ENCODE measurements at regions not wholly inside any gene's neighbourhood (a gene's known extent, or its start where the extent isn't known, plus 50 kb on each side); places are given as distances from the start of the nearest gene placed in this dataset.
"Not testable (repeated sequence)": the region's sequence is repeated elsewhere in the genome, so short reads cannot be mapped to it uniquely, and the experiment has no call there.

DNA sequence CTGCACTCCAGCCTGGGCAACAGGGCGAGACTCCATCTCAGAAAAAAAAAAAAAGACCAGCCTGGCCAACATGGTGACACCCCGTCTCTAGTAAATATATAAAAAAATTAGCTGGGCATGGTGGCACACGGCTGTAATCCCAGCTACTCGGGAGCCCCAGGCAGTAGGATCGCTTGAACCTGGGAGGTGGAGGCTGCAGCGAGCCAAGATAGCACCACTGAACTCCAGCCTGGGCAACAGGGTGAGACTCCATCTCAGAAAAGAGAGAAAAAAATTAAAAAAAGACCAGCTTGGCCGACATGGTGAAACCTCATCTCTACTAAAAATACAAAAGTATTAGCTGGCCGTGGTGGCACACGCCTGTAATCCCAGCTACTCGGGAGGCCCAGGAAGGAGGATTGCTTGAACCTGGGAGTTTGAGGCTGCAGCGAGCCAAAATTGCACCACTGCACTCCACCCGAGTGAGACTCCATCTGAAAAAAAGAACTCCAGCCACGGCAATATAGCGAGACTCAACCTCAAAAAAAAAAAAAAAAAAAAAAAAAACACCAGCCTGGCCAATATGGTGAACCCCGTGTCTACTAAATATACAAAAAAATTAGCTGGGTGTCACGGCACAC lies 346.1 kb upstream of the PLGLB2 start:
- Histone ChIP-seq H3K27ac (no peak overlapping the region), H3K27me3 (no peaks in the 10 kb centered on the region), H3K4me3 (no peak overlapping the region), H3K36me3 (no peaks in the 10 kb centered on the region), H3K9me3 (no peaks in the 10 kb centered on the region), H3K4me1 (no peaks in the 10 kb centered on the region)
- 85 to 87% methylated on average over 16 of the region's 16 CpGs for WGBS, 2 donors
- DNase-seq = peak; percentile 60
- no peak for TF ChIP-seq EP300 (IDR thresholded peaks at IDR 0.05)
- no peak for TF ChIP-seq POLR2A (IDR thresholded peaks at IDR 0.05)
- TF ChIP-seq, protein P1, sequence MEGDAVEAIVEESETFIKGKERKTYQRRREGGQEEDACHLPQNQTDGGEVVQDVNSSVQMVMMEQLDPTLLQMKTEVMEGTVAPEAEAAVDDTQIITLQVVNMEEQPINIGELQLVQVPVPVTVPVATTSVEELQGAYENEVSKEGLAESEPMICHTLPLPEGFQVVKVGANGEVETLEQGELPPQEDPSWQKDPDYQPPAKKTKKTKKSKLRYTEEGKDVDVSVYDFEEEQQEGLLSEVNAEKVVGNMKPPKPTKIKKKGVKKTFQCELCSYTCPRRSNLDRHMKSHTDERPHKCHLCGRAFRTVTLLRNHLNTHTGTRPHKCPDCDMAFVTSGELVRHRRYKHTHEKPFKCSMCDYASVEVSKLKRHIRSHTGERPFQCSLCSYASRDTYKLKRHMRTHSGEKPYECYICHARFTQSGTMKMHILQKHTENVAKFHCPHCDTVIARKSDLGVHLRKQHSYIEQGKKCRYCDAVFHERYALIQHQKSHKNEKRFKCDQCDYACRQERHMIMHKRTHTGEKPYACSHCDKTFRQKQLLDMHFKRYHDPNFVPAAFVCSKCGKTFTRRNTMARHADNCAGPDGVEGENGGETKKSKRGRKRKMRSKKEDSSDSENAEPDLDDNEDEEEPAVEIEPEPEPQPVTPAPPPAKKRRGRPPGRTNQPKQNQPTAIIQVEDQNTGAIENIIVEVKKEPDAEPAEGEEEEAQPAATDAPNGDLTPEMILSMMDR (IDR thresholded peaks at IDR 0.05) = no peak
- no peak for TF ChIP-seq POLR2AphosphoS5 (IDR thresholded peaks at IDR 0.05)
- intact Hi-C loops (cut with DNase I) = no loop called here

DNA sequence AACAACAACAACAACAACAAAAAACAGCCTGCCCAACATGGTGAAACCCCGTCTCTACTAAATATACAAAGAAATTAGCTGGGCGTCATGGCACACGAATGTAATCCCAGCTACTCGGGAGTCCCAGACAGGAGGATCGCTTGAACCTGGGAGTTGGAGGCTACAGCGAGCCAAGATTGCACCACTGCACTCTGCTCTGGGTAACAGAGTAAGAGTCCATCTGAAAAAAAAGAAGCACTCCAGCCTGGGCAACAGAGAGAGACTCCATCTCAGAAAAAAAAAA lies 344.1 kb upstream of the PLGLB2 start:
- H3K27ac ChIP-seq = no peak overlapping the region
- H3K4me3 ChIP-seq = no peak overlapping the region
- H3K36me3 ChIP-seq = no peaks in the 10 kb centered on the region
- DNase-seq = peak; percentile 58
- TF ChIP-seq POLR2AphosphoS5 (IDR thresholded peaks at IDR 0.05) (no peak), EP300 (IDR thresholded peaks at IDR 0.05) (no peak), POLR2A (IDR thresholded peaks at IDR 0.05) (no peak)
- TF ChIP-seq, protein P1 (IDR thresholded peaks at IDR 0.05) = no peak
- no peaks in the 10 kb centered on the region for H3K9me3 ChIP-seq
- WGBS, 2 donors = 96% methylated on average over 6 of the region's 6 CpGs
- intact Hi-C loops (cut with DNase I) = no loop called here
- H3K27me3 ChIP-seq = no peaks in the 10 kb centered on the region
- H3K4me1 ChIP-seq = no peaks in the 10 kb centered on the region

DNA sequence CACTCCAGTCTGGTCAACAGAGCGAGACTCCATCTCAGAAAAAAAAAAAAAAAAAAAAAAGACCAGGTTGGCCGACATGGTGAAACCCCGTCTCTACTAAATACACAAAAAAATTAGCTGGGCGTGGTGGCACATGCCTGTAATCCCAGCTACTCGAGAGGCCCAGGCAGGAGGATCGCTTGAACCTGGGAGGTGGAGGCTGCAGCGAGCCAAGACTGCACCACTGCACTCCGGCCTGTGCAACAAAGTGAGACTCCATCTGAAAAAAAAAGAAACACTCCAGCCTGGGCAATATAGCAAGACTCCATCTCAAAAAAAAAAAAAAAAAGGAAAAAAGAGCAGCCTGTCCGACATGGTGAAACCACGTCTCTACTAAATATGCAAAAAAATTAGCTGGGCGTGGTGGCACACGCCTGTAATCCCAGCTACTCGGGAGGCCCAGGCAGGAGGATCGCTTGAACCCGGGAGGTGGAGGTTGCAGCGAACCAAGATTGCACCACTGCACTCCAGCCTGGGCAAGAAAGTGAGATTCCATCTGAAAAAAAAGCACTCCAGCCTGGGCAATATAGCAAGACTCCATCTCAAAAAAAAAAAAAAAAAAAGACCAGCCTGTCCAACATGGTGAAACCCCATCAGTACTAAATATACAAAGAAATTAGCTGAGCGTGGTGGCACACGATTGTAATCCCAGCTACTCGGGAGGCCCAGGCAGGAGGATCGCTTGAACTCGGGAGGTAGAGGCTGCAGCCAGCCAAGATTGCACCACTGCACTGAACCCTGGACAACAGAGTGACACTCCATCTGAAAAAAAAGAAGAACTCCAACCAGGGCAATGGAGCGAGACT lies 343.3 kb upstream of the PLGLB2 start:
- not testable (repeated sequence) for H3K4me3 ChIP-seq

DNA sequence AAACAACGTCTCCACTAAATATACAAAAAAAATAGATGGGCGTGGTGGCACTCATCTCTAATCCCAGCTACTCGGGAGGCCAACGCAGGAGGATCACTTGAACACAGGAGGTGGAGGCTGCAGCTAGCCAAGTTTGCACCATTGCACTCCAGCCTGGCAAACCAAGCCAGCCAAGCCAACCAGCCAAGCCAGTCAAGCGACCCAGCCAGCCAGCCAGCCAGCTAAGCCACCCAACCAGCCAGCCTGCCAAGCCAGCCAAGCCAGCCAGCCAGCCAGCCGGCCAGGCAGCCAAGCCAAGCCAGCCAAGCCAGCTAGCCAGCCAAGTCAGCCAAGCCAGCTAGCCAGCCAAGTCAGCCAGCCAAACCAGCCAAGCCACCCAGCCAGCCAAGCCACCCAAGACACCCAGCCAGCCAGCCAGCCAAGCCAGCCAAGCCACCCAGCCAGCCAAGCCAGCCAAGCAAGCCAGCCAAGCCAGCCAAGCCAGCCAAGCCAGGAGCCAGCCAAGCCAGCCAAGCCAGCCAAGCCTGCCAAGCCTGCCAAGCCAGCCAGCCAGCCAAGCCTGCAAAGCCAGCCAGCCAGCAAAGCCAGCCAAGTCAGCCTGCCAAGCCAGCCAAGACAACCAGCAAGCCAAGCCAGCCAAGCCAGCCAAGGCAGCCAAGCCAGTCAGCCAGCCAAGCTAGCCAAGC lies 342.2 kb upstream of the PLGLB2 start:
- H3K36me3 ChIP-seq; H3K27ac ChIP-seq; H3K4me1 ChIP-seq; H3K4me3 ChIP-seq; H3K9me3 ChIP-seq; H3K27me3 ChIP-seq; intact Hi-C loops (cut with DNase I): not testable (repeated sequence)
- WGBS, 2 donors = 75 to 79% methylated on average over 3 of the region's 6 CpGs
- peak; percentile 45 for DNase-seq

More for the DNA sequence above, 343.3 kb upstream of the PLGLB2 start:
- H3K4me1 ChIP-seq; H3K36me3 ChIP-seq; intact Hi-C loops (cut with DNase I); H3K9me3 ChIP-seq; H3K27ac ChIP-seq; H3K27me3 ChIP-seq: not testable (repeated sequence)
- WGBS, 2 donors = 88 to 94% methylated on average over 21 of the region's 22 CpGs
- peak; percentile 45 for DNase-seq

DNA sequence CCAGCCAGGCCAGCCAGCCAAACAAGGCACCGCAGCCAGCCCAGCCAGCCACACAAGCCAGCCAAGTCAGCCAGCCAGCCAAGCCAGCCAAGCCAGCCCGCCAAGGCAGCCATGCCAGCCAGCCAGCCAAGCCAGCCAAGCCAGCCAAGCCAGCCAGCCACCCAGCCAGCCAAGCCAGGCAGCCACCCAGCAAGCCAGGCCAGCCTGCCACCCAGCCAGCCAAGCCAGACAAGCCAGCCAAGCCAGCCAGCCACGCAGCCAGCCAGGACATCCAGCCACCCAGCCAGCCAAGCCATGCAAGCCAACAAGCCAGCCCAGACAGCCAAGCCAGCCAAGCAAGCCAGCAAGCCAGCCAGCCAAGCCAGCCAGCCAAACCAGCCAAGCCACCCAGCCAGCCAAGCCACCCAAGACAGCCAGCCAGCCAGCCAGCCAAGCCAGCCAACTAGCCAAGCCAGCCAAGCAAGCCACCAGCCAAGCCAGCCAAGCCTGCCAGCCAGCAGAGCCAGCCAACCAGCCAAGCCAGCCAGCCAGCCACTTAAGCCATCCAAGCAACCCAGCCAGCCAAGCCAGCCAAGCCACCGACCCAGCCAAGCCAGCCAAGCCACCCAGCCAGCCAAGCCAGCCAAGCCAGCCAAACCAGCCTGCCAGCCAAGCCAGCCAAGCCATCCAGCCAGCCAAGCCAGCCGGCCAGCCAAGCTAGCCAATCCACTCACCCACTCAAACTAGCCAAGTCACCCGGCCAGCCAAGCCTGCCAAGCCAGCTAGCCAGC lies 341.3 kb upstream of the PLGLB2 start:
- peak; percentile 64 for DNase-seq
- H3K27me3 ChIP-seq; H3K9me3 ChIP-seq; intact Hi-C loops (cut with DNase I); H3K27ac ChIP-seq; H3K36me3 ChIP-seq; H3K4me3 ChIP-seq; H3K4me1 ChIP-seq: not testable (repeated sequence)
- 86 to 89% methylated on average over 5 of the region's 6 CpGs for WGBS, 2 donors

DNA sequence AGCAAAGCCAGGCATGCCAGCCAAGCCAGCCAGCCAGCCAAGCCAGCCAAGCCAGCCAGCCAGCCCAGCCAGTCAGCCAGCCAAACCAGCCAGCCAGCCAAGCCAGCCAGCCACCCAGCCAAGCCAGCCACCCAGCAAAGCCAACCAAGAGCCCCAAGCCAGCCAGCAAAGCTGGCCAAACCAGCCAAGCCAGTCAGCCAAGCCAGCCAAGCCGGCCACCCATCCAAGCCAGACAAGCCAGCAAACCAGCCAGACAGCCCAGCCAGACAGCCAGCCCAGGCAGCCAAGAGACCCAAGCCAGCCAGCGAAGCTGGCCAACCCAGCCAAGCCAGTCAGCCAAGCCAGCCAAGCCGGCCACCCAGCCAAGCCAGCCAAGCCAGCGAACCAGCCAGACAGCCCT lies 338.3 kb upstream of the PLGLB2 start:
- H3K9me3 ChIP-seq; H3K27me3 ChIP-seq; H3K27ac ChIP-seq; H3K4me3 ChIP-seq; H3K36me3 ChIP-seq; intact Hi-C loops (cut with DNase I); H3K4me1 ChIP-seq; DNase-seq: not testable (repeated sequence)
- WGBS, 2 donors = 85 to 91% methylated on average over 2 of the region's 4 CpGs

DNA sequence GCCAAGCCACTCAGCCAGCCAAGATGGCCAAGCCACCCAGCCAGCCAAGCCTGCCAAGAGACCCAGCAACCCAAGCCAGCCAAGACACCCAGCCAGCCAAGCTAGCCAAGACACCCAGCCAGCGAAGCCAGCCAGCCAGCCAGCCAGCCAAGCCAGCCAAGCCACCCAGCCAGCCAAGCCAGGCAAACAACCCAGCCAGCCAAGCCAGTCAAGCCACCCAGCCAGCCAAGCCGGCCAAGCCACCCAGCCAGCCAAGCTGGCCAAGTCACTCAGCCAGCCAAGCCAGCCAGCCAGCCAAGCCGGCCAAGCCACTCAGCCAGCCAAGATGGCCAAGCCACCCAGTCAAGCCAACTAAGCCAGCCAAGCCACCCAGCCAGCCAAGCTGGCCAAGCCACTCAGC lies 337.5 kb upstream of the PLGLB2 start:
- H3K27me3 ChIP-seq; H3K27ac ChIP-seq; H3K9me3 ChIP-seq; H3K4me3 ChIP-seq; H3K4me1 ChIP-seq; intact Hi-C loops (cut with DNase I); H3K36me3 ChIP-seq: not testable (repeated sequence)
- peak; percentile 52 for DNase-seq
- WGBS, 2 donors = 89 to 90% methylated on average over 3 of the region's 3 CpGs

DNA sequence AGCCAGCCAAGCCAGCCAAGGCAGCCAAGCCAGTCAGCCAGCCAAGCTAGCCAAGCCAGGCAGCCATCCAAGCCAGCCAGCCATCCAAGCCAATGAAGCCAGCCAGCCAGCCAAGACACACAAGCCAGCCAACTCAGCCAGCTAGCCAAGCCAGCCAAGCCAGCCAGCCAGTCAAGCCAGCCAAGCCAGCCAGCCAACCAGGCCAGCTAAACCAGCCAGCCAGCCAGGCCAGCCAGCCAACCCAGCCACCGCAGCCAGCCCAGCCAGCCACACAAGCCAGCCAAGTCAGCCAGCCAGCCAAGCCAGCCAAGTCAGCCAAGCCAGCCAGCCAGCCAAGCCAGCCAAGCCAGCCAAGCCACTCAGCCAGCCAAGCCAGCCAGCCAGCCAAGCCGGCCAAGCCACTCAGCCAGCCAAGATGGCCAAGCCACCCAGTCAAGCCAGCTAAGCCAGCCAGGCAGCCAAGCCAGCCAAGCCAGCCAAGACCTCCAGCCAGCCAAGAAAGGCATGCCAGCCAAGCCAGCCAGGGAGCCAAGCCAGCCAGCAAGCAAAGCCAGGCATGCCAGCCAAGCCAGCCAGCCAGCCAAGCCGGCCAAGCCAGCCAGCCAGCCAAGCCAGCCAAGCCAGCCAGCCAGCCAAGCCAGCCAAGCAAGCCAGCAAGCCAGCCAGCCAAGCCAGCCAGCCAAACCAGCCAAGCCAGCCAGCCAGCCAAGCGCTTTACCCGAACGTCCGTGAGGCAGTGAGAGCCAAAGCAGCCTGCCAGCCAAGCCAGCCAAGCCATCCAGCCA lies 335.7 kb upstream of the PLGLB2 start:
- H3K27me3 ChIP-seq = not testable (repeated sequence)
- 92 to 93% methylated on average over 3 of the region's 7 CpGs for WGBS, 2 donors

DNA sequence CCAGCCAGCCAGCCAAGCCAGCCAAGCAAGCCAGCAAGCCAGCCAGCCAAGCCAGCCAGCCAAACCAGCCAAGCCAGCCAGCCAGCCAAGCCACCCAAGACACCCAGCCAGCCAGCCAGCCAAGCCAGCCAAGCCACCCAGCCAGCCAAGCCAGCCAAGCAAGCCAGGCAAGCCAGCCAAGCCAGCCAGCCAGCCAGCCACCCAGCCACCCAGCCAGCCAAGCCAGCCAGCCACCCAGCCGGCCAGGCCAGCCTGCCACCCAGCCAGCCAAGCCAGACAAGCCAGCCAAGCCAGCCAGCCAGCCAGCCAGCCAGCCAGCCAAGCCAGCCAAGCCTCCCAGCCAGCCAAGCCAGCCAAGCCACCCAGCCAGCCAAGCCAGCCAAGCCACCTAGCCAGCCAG lies 333.6 kb upstream of the PLGLB2 start:
- H3K4me3 ChIP-seq; H3K4me1 ChIP-seq; H3K27ac ChIP-seq; H3K36me3 ChIP-seq; H3K27me3 ChIP-seq; H3K9me3 ChIP-seq; intact Hi-C loops (cut with DNase I): not testable (repeated sequence)
- peak; percentile 50 for DNase-seq
- WGBS, 2 donors = 62 to 65% methylated on average over 1 of the region's 1 CpG

More for the DNA sequence above, 335.7 kb upstream of the PLGLB2 start:
- DNase-seq; H3K27ac ChIP-seq; H3K9me3 ChIP-seq; intact Hi-C loops (cut with DNase I); H3K36me3 ChIP-seq; H3K4me1 ChIP-seq; H3K4me3 ChIP-seq: not testable (repeated sequence)
